ENCODE measurements at regions not wholly inside any gene's neighbourhood (a gene's known extent, or its start where the extent isn't known, plus 50 kb on each side); places are given as distances from the start of the nearest gene placed in this dataset.
"Not testable (repeated sequence)": the region's sequence is repeated elsewhere in the genome, so short reads cannot be mapped to it uniquely, and the experiment has no call there.

- H3K27ac Mint-ChIP-seq (ENCODE audit: unreplicated experiment): no peak overlapping the region
- H3K9me3 Mint-ChIP-seq (ENCODE audit: unreplicated experiment): no peaks in the 10 kb centered on the region
- peaks cover 6% of the 10 kb centered on the region for H3K36me3 Mint-ChIP-seq (ENCODE audit: low read depth, unreplicated experiment)
- TF ChIP-seq, protein P1, sequence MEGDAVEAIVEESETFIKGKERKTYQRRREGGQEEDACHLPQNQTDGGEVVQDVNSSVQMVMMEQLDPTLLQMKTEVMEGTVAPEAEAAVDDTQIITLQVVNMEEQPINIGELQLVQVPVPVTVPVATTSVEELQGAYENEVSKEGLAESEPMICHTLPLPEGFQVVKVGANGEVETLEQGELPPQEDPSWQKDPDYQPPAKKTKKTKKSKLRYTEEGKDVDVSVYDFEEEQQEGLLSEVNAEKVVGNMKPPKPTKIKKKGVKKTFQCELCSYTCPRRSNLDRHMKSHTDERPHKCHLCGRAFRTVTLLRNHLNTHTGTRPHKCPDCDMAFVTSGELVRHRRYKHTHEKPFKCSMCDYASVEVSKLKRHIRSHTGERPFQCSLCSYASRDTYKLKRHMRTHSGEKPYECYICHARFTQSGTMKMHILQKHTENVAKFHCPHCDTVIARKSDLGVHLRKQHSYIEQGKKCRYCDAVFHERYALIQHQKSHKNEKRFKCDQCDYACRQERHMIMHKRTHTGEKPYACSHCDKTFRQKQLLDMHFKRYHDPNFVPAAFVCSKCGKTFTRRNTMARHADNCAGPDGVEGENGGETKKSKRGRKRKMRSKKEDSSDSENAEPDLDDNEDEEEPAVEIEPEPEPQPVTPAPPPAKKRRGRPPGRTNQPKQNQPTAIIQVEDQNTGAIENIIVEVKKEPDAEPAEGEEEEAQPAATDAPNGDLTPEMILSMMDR (IDR thresholded peaks at IDR 0.05; ENCODE audit: unreplicated experiment): no peak
- no peak for DNase-seq (ENCODE audit: low spot score)
- H3K27me3 Mint-ChIP-seq (ENCODE audit: unreplicated experiment): no peaks in the 10 kb centered on the region
- no peak overlapping the region for H3K4me3 Mint-ChIP-seq (ENCODE audit: unreplicated experiment)
- H3K4me1 Mint-ChIP-seq (ENCODE audit: unreplicated experiment): no peaks in the 10 kb centered on the region
These were observed 80.0 kb upstream of the ANKRD28 start for GRCh38 chr3:15877813-15878212.

DNA sequence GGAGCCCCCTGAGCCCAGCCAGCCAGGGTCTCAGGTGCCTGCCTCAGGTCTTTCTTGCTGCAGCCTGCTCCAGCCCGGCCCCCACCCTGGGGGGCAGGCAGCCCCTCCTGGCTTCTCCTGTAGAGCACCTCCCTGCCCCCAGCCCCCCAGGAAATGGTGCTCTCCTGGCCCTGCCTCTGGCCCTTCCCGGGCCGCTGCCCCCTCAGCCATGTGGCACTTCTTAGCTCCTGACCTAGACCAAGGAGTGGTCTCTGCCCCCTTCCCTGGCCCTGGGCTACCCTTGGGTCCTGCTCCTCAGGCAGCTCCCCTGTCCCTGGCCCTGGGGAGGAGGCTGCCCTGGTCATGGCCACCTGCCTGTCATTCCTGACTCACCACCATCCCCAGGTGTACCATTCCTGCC, 82.0 kb upstream of the ANKRD28 start:
- H3K9me3 Mint-ChIP-seq (ENCODE audit: unreplicated experiment): not testable (repeated sequence)

GRCh38 chr3:15882577-15882976, 84.8 kb upstream of the ANKRD28 start:
- no peak overlapping the region for H3K27ac Mint-ChIP-seq (ENCODE audit: unreplicated experiment)
- no peaks in the 10 kb centered on the region for H3K4me1 Mint-ChIP-seq (ENCODE audit: unreplicated experiment)
- peaks cover 6% of the 10 kb centered on the region for H3K36me3 Mint-ChIP-seq (ENCODE audit: low read depth, unreplicated experiment)
- TF ChIP-seq, protein P1 (IDR thresholded peaks at IDR 0.05; ENCODE audit: unreplicated experiment): no peak
- no peak overlapping the region for H3K4me3 Mint-ChIP-seq (ENCODE audit: unreplicated experiment)
- DNase-seq (ENCODE audit: low spot score): no peak
- H3K27me3 Mint-ChIP-seq (ENCODE audit: unreplicated experiment): no peaks in the 10 kb centered on the region
- no peaks in the 10 kb centered on the region for H3K9me3 Mint-ChIP-seq (ENCODE audit: unreplicated experiment)

More for the DNA sequence above, 82.0 kb upstream of the ANKRD28 start:
- DNase-seq (ENCODE audit: low spot score); H3K4me1 Mint-ChIP-seq (ENCODE audit: unreplicated experiment); H3K27ac Mint-ChIP-seq (ENCODE audit: unreplicated experiment); H3K27me3 Mint-ChIP-seq (ENCODE audit: unreplicated experiment); H3K36me3 Mint-ChIP-seq (ENCODE audit: low read depth, unreplicated experiment); H3K4me3 Mint-ChIP-seq (ENCODE audit: unreplicated experiment): not testable (repeated sequence)

DNA sequence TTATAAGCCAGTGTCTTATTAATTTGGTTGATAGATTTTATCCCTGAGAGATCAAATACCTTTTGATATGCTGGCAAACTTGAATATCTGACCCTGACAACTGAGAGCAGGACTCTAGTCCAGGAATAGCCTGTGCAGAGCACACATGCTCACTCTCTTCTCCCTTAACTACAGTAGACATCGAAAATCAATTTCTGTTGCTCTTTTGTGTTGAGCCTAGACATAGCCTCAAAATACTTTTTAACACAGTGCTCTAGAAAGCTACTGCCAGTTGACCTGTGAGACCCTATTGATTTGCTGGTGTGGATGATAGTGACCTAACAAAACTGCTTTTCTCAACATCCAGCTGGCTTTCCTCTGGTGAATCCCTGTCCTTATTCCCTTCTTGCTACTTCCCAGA, 86.4 kb upstream of the ANKRD28 start:
- Mint-ChIP-seq H3K27me3 (ENCODE audit: unreplicated experiment) (no peaks in the 10 kb centered on the region), H3K27ac (ENCODE audit: unreplicated experiment) (no peak overlapping the region), H3K4me1 (ENCODE audit: unreplicated experiment) (no peaks in the 10 kb centered on the region), H3K9me3 (ENCODE audit: unreplicated experiment) (no peaks in the 10 kb centered on the region), H3K4me3 (ENCODE audit: unreplicated experiment) (no peak overlapping the region), H3K36me3 (ENCODE audit: low read depth, unreplicated experiment) (no peaks in the 10 kb centered on the region)
- TF ChIP-seq, protein P1 (IDR thresholded peaks at IDR 0.05; ENCODE audit: unreplicated experiment): no peak
- no peak for DNase-seq (ENCODE audit: low spot score)

DNA sequence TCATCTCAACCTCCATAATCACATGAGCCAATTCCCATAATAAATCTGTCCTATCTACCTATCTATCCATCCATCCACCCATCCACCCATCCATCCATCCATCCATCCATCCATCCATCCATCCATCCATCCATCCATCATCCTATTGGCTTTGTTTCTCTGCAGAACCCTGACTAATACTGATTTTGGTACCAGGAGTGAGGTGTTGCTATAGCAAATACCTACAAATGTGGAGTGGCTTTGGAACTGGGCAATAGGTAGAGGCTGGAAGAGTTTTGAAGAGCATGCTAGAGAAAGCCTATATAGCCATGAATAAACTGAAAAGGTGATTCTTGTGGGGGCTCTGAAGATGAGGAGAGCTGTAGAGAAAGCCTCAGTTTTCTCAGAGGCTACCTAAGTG, 88.7 kb upstream of the ANKRD28 start:
- no peaks in the 10 kb centered on the region for H3K36me3 Mint-ChIP-seq (ENCODE audit: low read depth, unreplicated experiment)
- H3K9me3 Mint-ChIP-seq (ENCODE audit: unreplicated experiment): no peaks in the 10 kb centered on the region
- DNase-seq (ENCODE audit: low spot score): no peak
- TF ChIP-seq, protein P1 (IDR thresholded peaks at IDR 0.05; ENCODE audit: unreplicated experiment): no peak
- H3K27ac Mint-ChIP-seq (ENCODE audit: unreplicated experiment): no peak overlapping the region
- H3K4me3 Mint-ChIP-seq (ENCODE audit: unreplicated experiment): no peak overlapping the region
- H3K4me1 Mint-ChIP-seq (ENCODE audit: unreplicated experiment): no peaks in the 10 kb centered on the region
- no peaks in the 10 kb centered on the region for H3K27me3 Mint-ChIP-seq (ENCODE audit: unreplicated experiment)

GRCh38 chr3:15887261-15887660, 89.5 kb upstream of the ANKRD28 start:
- no peak for DNase-seq (ENCODE audit: low spot score)
- H3K4me3 Mint-ChIP-seq (ENCODE audit: unreplicated experiment): no peak overlapping the region
- no peaks in the 10 kb centered on the region for H3K9me3 Mint-ChIP-seq (ENCODE audit: unreplicated experiment)
- no peaks in the 10 kb centered on the region for H3K27me3 Mint-ChIP-seq (ENCODE audit: unreplicated experiment)
- H3K36me3 Mint-ChIP-seq (ENCODE audit: low read depth, unreplicated experiment): no peaks in the 10 kb centered on the region
- H3K27ac Mint-ChIP-seq (ENCODE audit: unreplicated experiment): no peak overlapping the region
- H3K4me1 Mint-ChIP-seq (ENCODE audit: unreplicated experiment): no peaks in the 10 kb centered on the region
- TF ChIP-seq, protein P1 (IDR thresholded peaks at IDR 0.05; ENCODE audit: unreplicated experiment): no peak

All from endothelial cell (in vitro differentiated cells).